ENCODE measurements at regions not wholly inside any gene's neighbourhood (a gene's known extent, or its start where the extent isn't known, plus 50 kb on each side); places are given as distances from the start of the nearest gene placed in this dataset.

GRCh38 chr7:17674943-17675608 lies 265.2 kb downstream of the SNX13 start:
- intact Hi-C loops (cut with DNase I; ENCODE audit: low total_unique reads) = no loop called here
- 67 to 84% methylated on average over 5 of the region's 5 CpGs for WGBS, 2 donors
- H3K36me3 ChIP-seq (ENCODE audit: low read depth, missing control alignments) = no peaks in the 10 kb centered on the region
- H3K27ac ChIP-seq = no peak overlapping the region
- no peak for DNase-seq
- no peaks in the 10 kb centered on the region for H3K27me3 ChIP-seq
- TF ChIP-seq POLR2A (IDR thresholded peaks at IDR 0.05) = no peak
- TF ChIP-seq CTCF (IDR thresholded peaks at IDR 0.05) = no peak
- H3K4me1 ChIP-seq = peaks cover 8% of the 10 kb centered on the region
- H3K4me3 ChIP-seq = no peak overlapping the region
- no peaks in the 10 kb centered on the region for H3K9me3 ChIP-seq

GRCh38 chr7:17677408-17677807 lies 262.9 kb downstream of the SNX13 start:
- TF ChIP-seq CTCF (IDR thresholded peaks at IDR 0.05) = no peak
- H3K4me3 ChIP-seq = no peak overlapping the region
- no peaks in the 10 kb centered on the region for H3K27me3 ChIP-seq
- no peak overlapping the region for H3K27ac ChIP-seq
- H3K36me3 ChIP-seq (ENCODE audit: low read depth, missing control alignments) = no peaks in the 10 kb centered on the region
- no peaks in the 10 kb centered on the region for H3K9me3 ChIP-seq
- no peak for DNase-seq
- H3K4me1 ChIP-seq = peaks cover 10% of the 10 kb centered on the region
- intact Hi-C loops (cut with DNase I; ENCODE audit: low total_unique reads) = no loop called here
- WGBS, 2 donors = 54 to 56% methylated on average over 2 of the region's 2 CpGs

- TF ChIP-seq CTCF (IDR thresholded peaks at IDR 0.05) (no peak), POLR2A (IDR thresholded peaks at IDR 0.05) (no peak)
- no peak overlapping the region for H3K4me3 ChIP-seq
- 84 to 87% methylated on average over 2 of the region's 2 CpGs for WGBS, 2 donors
- intact Hi-C loops (cut with DNase I; ENCODE audit: low total_unique reads) = no loop called here
- H3K27ac ChIP-seq = no peak overlapping the region
- peaks cover 10% of the 10 kb centered on the region for H3K4me1 ChIP-seq
- no peak for DNase-seq
- no peaks in the 10 kb centered on the region for H3K36me3 ChIP-seq (ENCODE audit: low read depth, missing control alignments)
- H3K27me3 ChIP-seq = no peaks in the 10 kb centered on the region
- H3K9me3 ChIP-seq = no peaks in the 10 kb centered on the region
These were observed 261.4 kb downstream of the SNX13 start for GRCh38 chr7:17678896-17679295.

GRCh38 chr7:17679458-17679857 lies 260.8 kb downstream of the SNX13 start:
- H3K27me3 ChIP-seq = no peaks in the 10 kb centered on the region
- peaks cover 10% of the 10 kb centered on the region for H3K4me1 ChIP-seq
- H3K36me3 ChIP-seq (ENCODE audit: low read depth, missing control alignments) = no peaks in the 10 kb centered on the region
- no peak overlapping the region for H3K27ac ChIP-seq
- DNase-seq = peak; percentile 50
- WGBS, 2 donors = 31 to 39% methylated on average over 4 of the region's 4 CpGs
- no peaks in the 10 kb centered on the region for H3K9me3 ChIP-seq
- no peak overlapping the region for H3K4me3 ChIP-seq
- TF ChIP-seq POLR2A (IDR thresholded peaks at IDR 0.05) = no peak
- TF ChIP-seq CTCF (IDR thresholded peaks at IDR 0.05) = no peak
- intact Hi-C loops (cut with DNase I; ENCODE audit: low total_unique reads) = no loop called here

- TF ChIP-seq POLR2A (IDR thresholded peaks at IDR 0.05) (no peak), CTCF (IDR thresholded peaks at IDR 0.05) (no peak)
- H3K36me3 ChIP-seq (ENCODE audit: low read depth, missing control alignments) = no peaks in the 10 kb centered on the region
- intact Hi-C loops (cut with DNase I; ENCODE audit: low total_unique reads) = no loop called here
- H3K27ac ChIP-seq = no peak overlapping the region
- no peaks in the 10 kb centered on the region for H3K27me3 ChIP-seq
- WGBS, 2 donors = 36 to 50% methylated on average over 6 of the region's 6 CpGs
- H3K4me1 ChIP-seq = peaks cover 10% of the 10 kb centered on the region
- H3K9me3 ChIP-seq = no peaks in the 10 kb centered on the region
- no peak overlapping the region for H3K4me3 ChIP-seq
- peak; percentile 49 for DNase-seq
These were observed 260.3 kb downstream of the SNX13 start for GRCh38 chr7:17680026-17680425.
